ENCODE measurements at regions not wholly inside any gene's neighbourhood (a gene's known extent, or its start where the extent isn't known, plus 50 kb on each side); places are given as distances from the start of the nearest gene placed in this dataset.
"Not testable (repeated sequence)": the region's sequence is repeated elsewhere in the genome, so short reads cannot be mapped to it uniquely, and the experiment has no call there.

DNA sequence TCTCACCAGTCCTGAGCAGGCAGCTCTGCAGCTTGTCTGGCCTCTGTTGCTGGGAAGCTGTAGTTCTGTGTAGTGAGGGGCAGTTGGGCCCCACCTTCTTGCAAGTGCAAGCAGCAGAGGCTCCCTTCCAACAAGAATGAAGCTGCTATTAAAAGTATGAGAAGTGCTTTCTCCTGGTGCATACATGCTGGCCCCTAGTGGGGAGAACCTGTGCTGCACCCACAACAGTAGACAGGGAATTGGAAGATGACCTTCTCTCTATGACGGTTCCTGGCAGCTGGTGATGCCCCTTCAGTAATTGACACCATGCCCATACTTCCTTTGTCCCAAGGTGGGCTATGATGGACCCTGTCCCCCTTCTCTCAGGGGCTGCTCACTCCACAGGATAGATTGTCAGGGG lies 141.5 kb downstream of the SPIN4 start:
- H3K4ac ChIP-seq (ENCODE audit: low read length); H3K14ac ChIP-seq (ENCODE audit: low read length); H3K36me3 ChIP-seq (replicated peaks in 1 of 2; ENCODE audit: control insufficient read depth in 2 of 2, insufficient read depth in 2 of 2, low read length in 2 of 2); H4K8ac ChIP-seq (ENCODE audit: low read depth, low read length); DNase-seq (ENCODE audit: low spot score); H3K27ac ChIP-seq (replicated peaks; ENCODE audit: low read length); H3K4me3 ChIP-seq (ENCODE audit: low read length in 2 of 2); H4K91ac ChIP-seq (ENCODE audit: low read depth, low read length, poor library complexity); H3K9ac ChIP-seq (ENCODE audit: low read depth, low read length, poor library complexity); H3K23ac ChIP-seq (ENCODE audit: low read depth, low read length, poor library complexity); H2BK120ac ChIP-seq (ENCODE audit: low read depth, low read length); H3K4me1 ChIP-seq (ENCODE audit: control insufficient read depth in 2 of 2, insufficient read depth in 1 of 2, low read depth in 1 of 2, low read length in 2 of 2); H3K27me3 ChIP-seq (ENCODE audit: control insufficient read depth in 3 of 3, insufficient read depth in 3 of 3, low read depth in 1 of 3, low read length in 3 of 3); H3K18ac ChIP-seq (ENCODE audit: low read length); H3K4me2 ChIP-seq (ENCODE audit: insufficient read depth, low read length, poor library complexity, severe bottlenecking); H2AFZ ChIP-seq (ENCODE audit: low read length); H2AK5ac ChIP-seq (ENCODE audit: low read depth, low read length); H2BK12ac ChIP-seq (ENCODE audit: low read length); H2BK15ac ChIP-seq (ENCODE audit: low read length); H2BK5ac ChIP-seq (ENCODE audit: low read length); H3K9me3 ChIP-seq (replicated peaks in 1 of 2; ENCODE audit: control insufficient read depth in 2 of 2, insufficient read depth in 1 of 2, low read depth in 1 of 2, low read length in 2 of 2); H3K79me1 ChIP-seq (ENCODE audit: low read depth, low read length): not testable (repeated sequence)
- WGBS, 2 donors (ENCODE audit: extremely low coverage in 2 of 2, insufficient read length in 2 of 2, insufficient replicate concordance in 1 of 2) = no CpG with 5 or more reads among the region's 1 CpG

DNA sequence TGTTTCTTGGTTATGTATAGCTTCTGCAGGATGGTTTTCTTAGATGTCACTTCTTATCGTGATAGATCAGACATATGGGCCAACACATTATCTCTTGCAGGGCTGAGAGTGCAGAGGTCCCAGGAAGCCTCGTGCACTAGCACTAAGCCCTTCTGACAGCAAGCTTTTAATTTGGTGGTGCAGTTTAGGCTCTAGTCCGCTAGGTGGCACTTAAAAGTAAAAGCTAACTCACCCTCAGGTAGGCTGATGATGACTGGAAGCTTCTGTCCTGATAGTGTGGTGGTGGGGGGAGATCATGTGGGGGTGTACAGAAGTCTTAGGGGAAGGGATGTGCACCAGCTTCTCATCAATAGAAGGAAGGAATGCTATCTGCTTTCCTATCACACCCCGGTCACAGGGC lies 142.0 kb downstream of the SPIN4 start:
- not testable (repeated sequence) for H2AFZ ChIP-seq (ENCODE audit: low read length); H3K27ac ChIP-seq (replicated peaks; ENCODE audit: low read length); H3K9me3 ChIP-seq (replicated peaks in 1 of 2; ENCODE audit: control insufficient read depth in 2 of 2, insufficient read depth in 1 of 2, low read depth in 1 of 2, low read length in 2 of 2); H3K9ac ChIP-seq (ENCODE audit: low read depth, low read length, poor library complexity); H2BK5ac ChIP-seq (ENCODE audit: low read length); H3K18ac ChIP-seq (ENCODE audit: low read length); H2BK120ac ChIP-seq (ENCODE audit: low read depth, low read length); H3K4me2 ChIP-seq (ENCODE audit: insufficient read depth, low read length, poor library complexity, severe bottlenecking); H3K23ac ChIP-seq (ENCODE audit: low read depth, low read length, poor library complexity); H2AK5ac ChIP-seq (ENCODE audit: low read depth, low read length); H3K36me3 ChIP-seq (replicated peaks in 1 of 2; ENCODE audit: control insufficient read depth in 2 of 2, insufficient read depth in 2 of 2, low read length in 2 of 2); H2BK12ac ChIP-seq (ENCODE audit: low read length); H3K27me3 ChIP-seq (ENCODE audit: control insufficient read depth in 3 of 3, insufficient read depth in 3 of 3, low read depth in 1 of 3, low read length in 3 of 3); DNase-seq (ENCODE audit: low spot score); H2BK15ac ChIP-seq (ENCODE audit: low read length); H3K4me3 ChIP-seq (ENCODE audit: low read length in 2 of 2); H3K14ac ChIP-seq (ENCODE audit: low read length); H4K91ac ChIP-seq (ENCODE audit: low read depth, low read length, poor library complexity); H3K4me1 ChIP-seq (ENCODE audit: control insufficient read depth in 2 of 2, insufficient read depth in 1 of 2, low read depth in 1 of 2, low read length in 2 of 2); H3K79me1 ChIP-seq (ENCODE audit: low read depth, low read length); H4K8ac ChIP-seq (ENCODE audit: low read depth, low read length); H3K4ac ChIP-seq (ENCODE audit: low read length)
- no CpG with 5 or more reads among the region's 4 CpGs for WGBS, 2 donors (ENCODE audit: extremely low coverage in 2 of 2, insufficient read length in 2 of 2, insufficient replicate concordance in 1 of 2)

DNA sequence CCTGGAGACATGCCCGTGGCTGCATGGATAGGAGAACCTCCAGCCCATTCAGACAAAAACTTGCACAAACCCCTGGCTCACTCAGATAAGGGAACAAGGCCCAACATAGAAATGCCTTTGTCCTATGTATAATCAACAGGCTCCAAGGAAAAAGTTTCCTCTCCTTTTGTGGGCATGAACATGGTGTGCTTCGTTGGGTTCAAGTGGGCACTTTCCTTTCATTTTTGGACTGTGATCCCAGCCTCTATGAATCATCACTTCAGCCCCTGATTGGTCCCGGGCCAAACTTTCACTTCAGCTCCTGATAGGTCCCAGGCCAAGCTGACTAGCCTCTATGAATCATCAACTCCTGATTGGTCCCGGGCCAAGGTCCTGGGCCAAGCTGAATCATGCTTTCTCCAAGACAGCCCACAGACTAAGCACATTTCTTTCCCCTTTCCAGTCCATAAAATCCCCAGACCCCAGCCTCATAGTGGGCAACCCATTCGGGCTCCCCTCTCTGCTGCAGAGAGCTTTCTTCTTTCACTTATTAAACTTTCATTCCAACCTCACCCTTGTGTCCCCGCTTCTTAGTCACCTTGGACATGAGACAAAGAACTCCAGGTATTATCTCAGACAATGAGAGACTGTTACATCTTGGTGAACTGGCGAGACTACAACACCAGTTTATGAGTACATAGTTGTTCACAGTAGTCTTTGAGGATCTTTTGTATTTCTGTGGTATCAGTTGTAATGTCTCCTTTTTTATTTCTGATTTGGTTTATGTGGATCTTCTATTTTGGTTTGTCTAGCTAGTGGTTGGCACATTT lies 146.7 kb downstream of the SPIN4 start:
- H3K4me2 ChIP-seq (ENCODE audit: insufficient read depth, low read length, poor library complexity, severe bottlenecking); H3K36me3 ChIP-seq (replicated peaks in 1 of 2; ENCODE audit: control insufficient read depth in 2 of 2, insufficient read depth in 2 of 2, low read length in 2 of 2); H3K4ac ChIP-seq (ENCODE audit: low read length); H2BK5ac ChIP-seq (ENCODE audit: low read length); H2BK12ac ChIP-seq (ENCODE audit: low read length); H3K27ac ChIP-seq (replicated peaks; ENCODE audit: low read length); H2BK15ac ChIP-seq (ENCODE audit: low read length); H2BK120ac ChIP-seq (ENCODE audit: low read depth, low read length); H4K8ac ChIP-seq (ENCODE audit: low read depth, low read length); H3K9ac ChIP-seq (ENCODE audit: low read depth, low read length, poor library complexity); H3K4me1 ChIP-seq (ENCODE audit: control insufficient read depth in 2 of 2, insufficient read depth in 1 of 2, low read depth in 1 of 2, low read length in 2 of 2); H3K4me3 ChIP-seq (ENCODE audit: low read length in 2 of 2); H4K91ac ChIP-seq (ENCODE audit: low read depth, low read length, poor library complexity); DNase-seq (ENCODE audit: low spot score); H3K9me3 ChIP-seq (replicated peaks in 1 of 2; ENCODE audit: control insufficient read depth in 2 of 2, insufficient read depth in 1 of 2, low read depth in 1 of 2, low read length in 2 of 2); H3K27me3 ChIP-seq (ENCODE audit: control insufficient read depth in 3 of 3, insufficient read depth in 3 of 3, low read depth in 1 of 3, low read length in 3 of 3); H3K18ac ChIP-seq (ENCODE audit: low read length); H3K23ac ChIP-seq (ENCODE audit: low read depth, low read length, poor library complexity); H2AFZ ChIP-seq (ENCODE audit: low read length); H3K14ac ChIP-seq (ENCODE audit: low read length); H3K79me1 ChIP-seq (ENCODE audit: low read depth, low read length); H2AK5ac ChIP-seq (ENCODE audit: low read depth, low read length): not testable (repeated sequence)
- no CpG with 5 or more reads among the region's 7 CpGs for WGBS, 2 donors (ENCODE audit: extremely low coverage in 2 of 2, insufficient read length in 2 of 2, insufficient replicate concordance in 1 of 2)

DNA sequence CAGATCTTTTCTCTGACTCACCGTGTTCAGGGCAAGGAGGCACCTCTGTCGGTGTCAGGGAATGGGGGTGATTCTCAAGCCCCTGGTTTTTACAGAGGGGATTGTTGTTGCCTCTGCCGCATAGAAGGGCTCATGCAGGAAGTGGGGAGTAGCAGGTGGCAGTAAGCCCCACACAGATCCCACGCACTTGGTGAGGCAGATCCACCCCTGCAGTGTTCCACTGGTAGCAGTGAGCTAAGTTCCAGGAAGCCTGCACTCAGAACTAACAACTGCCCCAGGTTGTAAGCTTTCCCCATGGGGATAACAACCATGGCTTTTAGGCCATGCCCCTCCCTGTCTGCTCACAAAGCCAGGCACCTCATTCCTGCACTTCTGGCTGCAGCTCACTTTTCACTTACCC lies 149.1 kb downstream of the SPIN4 start:
- not testable (repeated sequence) for H3K27ac ChIP-seq (replicated peaks; ENCODE audit: low read length); H3K4me3 ChIP-seq (ENCODE audit: low read length in 2 of 2); H2AFZ ChIP-seq (ENCODE audit: low read length); H3K9me3 ChIP-seq (replicated peaks in 1 of 2; ENCODE audit: control insufficient read depth in 2 of 2, insufficient read depth in 1 of 2, low read depth in 1 of 2, low read length in 2 of 2); H3K79me1 ChIP-seq (ENCODE audit: low read depth, low read length); H4K8ac ChIP-seq (ENCODE audit: low read depth, low read length); H2BK15ac ChIP-seq (ENCODE audit: low read length); H3K23ac ChIP-seq (ENCODE audit: low read depth, low read length, poor library complexity); H3K4ac ChIP-seq (ENCODE audit: low read length); H3K9ac ChIP-seq (ENCODE audit: low read depth, low read length, poor library complexity); H3K4me1 ChIP-seq (ENCODE audit: control insufficient read depth in 2 of 2, insufficient read depth in 1 of 2, low read depth in 1 of 2, low read length in 2 of 2); H3K36me3 ChIP-seq (replicated peaks in 1 of 2; ENCODE audit: control insufficient read depth in 2 of 2, insufficient read depth in 2 of 2, low read length in 2 of 2); H3K18ac ChIP-seq (ENCODE audit: low read length); H3K4me2 ChIP-seq (ENCODE audit: insufficient read depth, low read length, poor library complexity, severe bottlenecking); H4K91ac ChIP-seq (ENCODE audit: low read depth, low read length, poor library complexity); H2BK5ac ChIP-seq (ENCODE audit: low read length); H2BK12ac ChIP-seq (ENCODE audit: low read length); H3K27me3 ChIP-seq (ENCODE audit: control insufficient read depth in 3 of 3, insufficient read depth in 3 of 3, low read depth in 1 of 3, low read length in 3 of 3); DNase-seq (ENCODE audit: low spot score); H2AK5ac ChIP-seq (ENCODE audit: low read depth, low read length); H3K14ac ChIP-seq (ENCODE audit: low read length); H2BK120ac ChIP-seq (ENCODE audit: low read depth, low read length)
- WGBS, 2 donors (ENCODE audit: extremely low coverage in 2 of 2, insufficient read length in 2 of 2, insufficient replicate concordance in 1 of 2) = no CpG with 5 or more reads among the region's 4 CpGs

All from neuronal stem cell (in vitro differentiated cells).